IMR-90 (cell line): ENCODE measurements at regions not wholly inside any gene's neighbourhood (a gene's known extent, or its start where the extent isn't known, plus 50 kb on each side); places are given as distances from the start of the nearest gene placed in this dataset. TPM values are rescaled to one million over a fixed set of nuclear protein-coding genes. Genes with fewer than 3 reads are reported as not detected.

Experiments
- microRNA-seq, 2 experiments: library from miRNA; stranded (forward) in 1 of 2; unstranded in 1 of 2; fragments of 10-50 nt in 1 of 2; fragments of <30 nt in 1 of 2; gene quantifications in 1 of 2; microRNA quantifications in 1 of 2; one replicate each; pipeline versions ENCODE3 to v1.1.0; 2013 to 2020; ENCODE audit not compliant: insufficient read depth in 1 of 2, insufficient read length in 1 of 2, unreplicated experiment in 1 of 2
- small RNA-seq, 5 experiments: library from RNA; depleted of rRNA; stranded (forward); fragments of <200 nt; gene quantifications; one replicate each; pipeline ENCODE3, GENCODE V24; 2012

Small RNA genes in the stretch of these regions (microRNA-seq; reads per million reads assigned to microRNA genes)
- gene KRT18P53 (ENCODE audit: insufficient read depth, insufficient read length), result not detected

Small RNA genes in the stretch of these regions (small RNA-seq; reads per million reads assigned to genes)
- gene KRT18P53, result 0 reads per million in 5 experiments
